ENCODE measurements at regions not wholly inside any gene's neighbourhood (a gene's known extent, or its start where the extent isn't known, plus 50 kb on each side); places are given as distances from the start of the nearest gene placed in this dataset.
A peak's percentile ranks its signal among the peaks of the same experiment; 100 is the strongest.
"Not testable (repeated sequence)": the region's sequence is repeated elsewhere in the genome, so short reads cannot be mapped to it uniquely, and the experiment has no call there.

- DNase-seq: no peak
Measured at GRCh38 chr16:26809461-26809860, 257.3 kb upstream of the C16orf82 start.

GRCh38 chr16:26816266-26816665 lies 250.5 kb upstream of the C16orf82 start:
- no peak for DNase-seq

GRCh38 chr16:26816885-26817571 lies 249.7 kb upstream of the C16orf82 start:
- no peak for DNase-seq

GRCh38 chr16:26818393-26818792 lies 248.3 kb upstream of the C16orf82 start:
- DNase-seq: no peak

- DNase-seq: no peak
Measured at GRCh38 chr16:26824469-26824868, 242.3 kb upstream of the C16orf82 start.

GRCh38 chr16:26826500-26826899 lies 240.2 kb upstream of the C16orf82 start:
- no peak for DNase-seq

GRCh38 chr16:26827386-26827785 lies 239.3 kb upstream of the C16orf82 start:
- no peak for DNase-seq

GRCh38 chr16:26830428-26831127 lies 236.1 kb upstream of the C16orf82 start:
- DNase-seq: peak; percentile 56

GRCh38 chr16:26836114-26836513 lies 230.6 kb upstream of the C16orf82 start:
- not testable (repeated sequence) for DNase-seq

GRCh38 chr16:26838931-26839330 lies 227.8 kb upstream of the C16orf82 start:
- no peak for DNase-seq

- no peak for DNase-seq
Measured at GRCh38 chr16:26840691-26841090, 226.0 kb upstream of the C16orf82 start.

GRCh38 chr16:26856271-26856670 lies 210.5 kb upstream of the C16orf82 start:
- no peak for DNase-seq

- no peak for DNase-seq
Measured at GRCh38 chr16:26856791-26857190, 209.9 kb upstream of the C16orf82 start.

GRCh38 chr16:26857371-26857770 lies 209.4 kb upstream of the C16orf82 start:
- no peak for DNase-seq

- no peak for DNase-seq
Measured at GRCh38 chr16:26860506-26860905, 206.2 kb upstream of the C16orf82 start.

GRCh38 chr16:26863931-26864330 lies 202.8 kb upstream of the C16orf82 start:
- no peak for DNase-seq

- DNase-seq: not testable (repeated sequence)
Measured at GRCh38 chr16:26874318-26874717, 192.4 kb upstream of the C16orf82 start.

- DNase-seq: no peak
Measured at GRCh38 chr16:26877421-26877820, 189.3 kb upstream of the C16orf82 start.

- DNase-seq: no peak
Measured at GRCh38 chr16:26885674-26886073, 181.1 kb upstream of the C16orf82 start.

GRCh38 chr16:26889740-26890139 lies 177.0 kb upstream of the C16orf82 start:
- peak; percentile 7 for DNase-seq

GRCh38 chr16:26898200-26898599 lies 168.5 kb upstream of the C16orf82 start:
- no peak for DNase-seq

- no peak for DNase-seq
Measured at GRCh38 chr16:26901196-26901861, 165.4 kb upstream of the C16orf82 start.

- DNase-seq: no peak
Measured at GRCh38 chr16:26901983-26902382, 164.7 kb upstream of the C16orf82 start.

- peak; percentile 23 for DNase-seq
Measured at GRCh38 chr16:26905336-26905735, 161.4 kb upstream of the C16orf82 start.

Measured in eye (tissue), 1 donor.